ENCODE measurements at regions not wholly inside any gene's neighbourhood (a gene's known extent, or its start where the extent isn't known, plus 50 kb on each side); places are given as distances from the start of the nearest gene placed in this dataset.

DNA sequence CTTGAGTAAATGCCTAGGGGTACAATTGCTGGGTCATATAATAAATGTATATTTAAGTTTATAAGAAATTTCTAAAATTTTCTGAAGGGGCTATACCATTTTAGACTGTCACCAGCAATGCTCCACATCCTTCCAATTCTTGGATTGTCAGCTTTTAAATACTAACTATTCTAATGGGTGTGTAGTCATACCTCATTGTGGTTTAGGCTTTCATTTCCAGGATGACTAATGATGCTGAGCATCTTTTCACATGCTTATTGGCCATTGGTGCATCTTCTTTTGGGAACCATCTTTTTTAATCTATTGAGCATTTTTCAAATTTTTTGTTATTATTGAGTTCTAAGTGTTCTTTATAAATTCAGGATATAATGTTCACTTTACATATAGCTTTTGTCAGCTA, 52.5 kb upstream of the CORO2B start:
- no peak for DNase-seq

DNA sequence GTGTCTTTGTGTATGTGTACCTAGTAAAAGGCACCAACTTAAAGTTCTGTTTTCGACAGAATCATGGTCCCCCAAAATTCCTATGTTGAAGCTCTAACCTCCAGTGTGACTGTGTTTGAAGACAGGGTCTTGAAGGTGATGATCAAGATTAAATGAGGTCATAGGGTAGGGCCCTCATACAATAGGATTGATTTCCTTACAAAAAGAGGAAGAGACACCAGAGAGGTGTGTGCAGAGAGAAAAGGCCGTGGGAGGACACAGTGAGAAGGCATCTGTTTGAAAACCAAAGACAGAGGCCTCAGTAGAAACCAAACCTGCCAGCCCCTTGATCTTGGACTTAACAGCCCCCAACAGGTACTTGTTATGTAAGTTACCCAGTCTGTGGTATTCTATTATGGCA, 52.0 kb upstream of the CORO2B start:
- DNase-seq = no peak

DNA sequence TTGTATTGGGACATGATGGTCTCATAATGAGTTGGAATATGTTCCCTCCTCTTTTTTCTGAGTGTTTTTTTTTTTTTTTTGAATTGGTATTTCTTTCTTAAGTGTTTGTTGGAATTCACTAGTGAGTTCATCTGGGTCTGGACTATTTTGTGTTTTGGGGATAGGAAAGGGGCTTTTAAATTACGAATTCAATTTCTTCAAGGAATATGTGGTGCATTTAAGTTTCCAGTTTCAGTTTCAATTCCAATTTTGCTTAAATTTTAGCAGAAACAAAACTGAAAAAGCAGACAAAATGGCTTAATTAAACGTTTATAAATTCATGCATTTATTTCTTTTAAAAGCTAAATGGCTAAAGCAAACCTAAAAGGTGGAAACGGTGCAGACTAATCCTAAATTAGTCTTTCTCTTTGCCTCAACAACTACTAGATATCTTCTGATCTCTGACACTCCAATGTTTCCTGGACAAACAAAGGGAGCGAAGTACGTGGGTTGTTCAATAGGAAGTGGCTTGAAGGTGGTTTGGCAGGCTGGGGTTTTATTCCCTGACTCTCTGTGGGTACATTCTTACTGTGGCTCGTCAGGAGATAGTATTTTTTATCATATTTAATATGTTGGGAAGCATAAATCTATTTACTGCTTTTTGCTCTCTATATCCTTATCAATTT, 50.0 kb upstream of the CORO2B start:
- DNase-seq = no peak

Measured in NCI-H146 (cell line).